Activated naive CD8-positive, alpha-beta T cell treated with anti-CD3 and anti-CD28 coated beads, Interleukin-2, amount 50 U/mL, for 24 hours (primary cell): ENCODE measurements at regions not wholly inside any gene's neighbourhood (a gene's known extent, or its start where the extent isn't known, plus 50 kb on each side); places are given as distances from the start of the nearest gene placed in this dataset.
A peak's percentile ranks its signal among the peaks of the same experiment; 100 is the strongest.

Source experiments
- ATAC-seq: fragments of 150-1000 bp; cut with Tn5 transposase; one replicate; pipeline ENCODE4 v1.10.0; 2021
- DNase-seq: peaks from one replicate; pipeline ENCODE4 v3.0.0; 2021
- H3K27ac Mint-ChIP-seq: one replicate; pipeline ENCODE4 v1.8.0; 2021; ENCODE audit warnings: mild to moderate bottlenecking, mixed read lengths
- H3K27me3 Mint-ChIP-seq: one replicate; pipeline ENCODE4 v1.8.0; 2021; ENCODE audit warnings: mixed read lengths
- H3K36me3 Mint-ChIP-seq: one replicate; pipeline ENCODE4 v1.8.0; 2021; ENCODE audit warnings: low read depth, mixed read lengths
- H3K4me1 Mint-ChIP-seq: one replicate; pipeline ENCODE4 v1.8.0; 2021; ENCODE audit warnings: mixed read lengths
- H3K4me3 Mint-ChIP-seq: one replicate; pipeline ENCODE4 v1.8.0; 2021; ENCODE audit warnings: mild to moderate bottlenecking, moderate library complexity, mixed read lengths
- H3K9me3 Mint-ChIP-seq: one replicate; pipeline ENCODE4 v1.8.0; 2021; ENCODE audit warnings: mixed read lengths

DNA sequence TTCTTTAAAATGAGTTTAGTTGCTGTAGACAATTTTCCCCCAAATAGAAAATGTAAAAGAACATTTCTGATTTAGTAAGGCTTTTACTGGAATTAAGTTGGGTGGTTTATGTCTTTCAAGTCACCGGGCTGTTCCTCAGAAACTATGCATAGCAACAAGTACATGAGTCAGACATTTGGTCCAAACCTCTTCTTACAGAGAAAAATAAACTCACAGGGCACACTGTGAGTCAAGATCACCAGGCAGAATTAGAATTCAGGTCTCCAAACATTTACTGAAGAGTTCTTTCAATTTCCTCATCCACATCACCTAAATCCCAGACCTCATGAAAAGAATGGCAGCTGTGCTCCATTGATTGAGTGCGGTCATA, 476.1 kb upstream of the SOX5 start:
- H3K36me3 Mint-ChIP-seq = no peaks in the 10 kb centered on the region
- H3K4me1 Mint-ChIP-seq = peaks cover 14% of the 10 kb centered on the region
- peaks cover 5% of the 10 kb centered on the region for H3K27me3 Mint-ChIP-seq
- peaks cover 3% of the 10 kb centered on the region for H3K9me3 Mint-ChIP-seq
- ATAC-seq (no peak), DNase-seq (no peak)
- H3K27ac Mint-ChIP-seq = peak overlapping the region; percentile 43
- no peak overlapping the region for H3K4me3 Mint-ChIP-seq

DNA sequence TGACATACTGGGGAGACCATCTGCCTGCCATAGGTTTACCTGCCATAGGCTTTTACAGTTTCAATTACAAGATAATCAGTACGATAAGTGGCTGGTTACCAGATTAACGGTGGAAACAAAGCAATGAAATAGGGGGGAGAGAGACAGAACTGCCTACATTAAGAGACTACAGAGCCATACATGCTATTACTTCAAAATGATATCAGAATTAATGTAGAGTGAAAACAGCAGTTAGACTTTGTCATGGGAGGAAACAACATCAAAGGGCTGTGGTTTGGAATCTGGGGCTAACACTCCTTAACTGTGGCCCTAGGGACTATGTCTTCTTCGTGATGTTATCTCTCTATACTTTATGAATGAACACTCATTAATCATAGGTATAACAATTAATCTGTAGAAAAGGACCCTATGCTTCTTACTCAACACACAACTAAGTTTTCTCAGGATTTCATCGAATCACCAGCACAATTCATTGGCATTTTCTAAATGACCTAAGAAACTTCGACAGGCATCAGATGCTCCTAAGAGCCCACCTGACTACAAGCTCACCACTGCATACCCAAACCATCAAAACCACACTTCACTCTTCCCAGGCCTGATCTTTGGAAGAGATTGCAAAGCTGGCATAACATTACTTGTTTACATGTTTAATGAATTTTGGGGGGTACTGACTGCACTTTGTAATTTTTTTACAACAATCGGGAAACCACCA, 475.6 kb upstream of the SOX5 start:
- Mint-ChIP-seq H3K4me1 (peaks cover 14% of the 10 kb centered on the region), H3K27ac (peak overlapping the region; percentile 43), H3K27me3 (peaks cover 5% of the 10 kb centered on the region), H3K4me3 (no peak overlapping the region), H3K9me3 (peaks cover 3% of the 10 kb centered on the region), H3K36me3 (no peaks in the 10 kb centered on the region)
- no peak for DNase-seq
- ATAC-seq = peak; percentile 65

DNA sequence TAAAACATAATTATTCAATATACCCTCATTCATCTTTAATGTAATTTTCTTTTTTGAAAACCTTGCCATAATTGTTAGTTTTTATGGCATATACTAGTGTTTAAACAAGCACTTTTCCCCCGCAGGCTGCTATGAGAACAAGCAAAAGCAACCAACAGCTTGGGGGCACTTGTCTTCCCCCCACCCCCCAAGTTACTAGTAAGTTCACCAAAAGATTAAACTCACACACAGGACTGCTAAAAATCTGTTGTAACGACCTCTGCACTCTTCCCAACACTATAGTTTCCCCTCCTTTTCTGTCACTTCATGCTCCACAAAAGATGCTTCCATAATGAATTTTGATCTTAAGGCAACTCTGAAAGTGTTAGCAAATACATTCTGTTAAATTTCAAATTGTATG, 474.9 kb upstream of the SOX5 start:
- Mint-ChIP-seq H3K36me3 (no peaks in the 10 kb centered on the region), H3K27ac (no peak overlapping the region), H3K4me3 (no peak overlapping the region), H3K27me3 (peaks cover 5% of the 10 kb centered on the region), H3K4me1 (peaks cover 14% of the 10 kb centered on the region), H3K9me3 (peaks cover 3% of the 10 kb centered on the region)
- DNase-seq = no peak
- no peak for ATAC-seq

DNA sequence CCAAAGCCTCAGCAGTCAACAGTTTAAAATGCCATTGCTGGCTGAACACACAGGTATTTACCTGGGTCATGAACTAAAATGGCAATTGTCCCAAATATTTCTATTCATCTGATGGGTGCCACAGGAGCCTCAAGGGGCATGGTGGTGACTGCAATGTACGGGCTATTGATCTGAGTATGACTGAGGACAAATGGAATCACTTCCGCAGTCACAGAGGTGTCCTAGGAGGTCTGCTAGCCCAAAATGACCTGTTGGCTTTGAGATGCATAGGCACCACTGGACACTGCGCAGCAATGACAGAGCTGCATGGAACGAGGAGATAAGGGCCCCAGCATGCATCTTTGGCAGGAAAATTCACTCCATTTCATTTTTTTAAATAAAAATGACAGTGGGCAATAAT, 474.1 kb upstream of the SOX5 start:
- Mint-ChIP-seq H3K9me3 (peaks cover 3% of the 10 kb centered on the region), H3K27ac (no peak overlapping the region), H3K36me3 (no peaks in the 10 kb centered on the region), H3K27me3 (peaks cover 5% of the 10 kb centered on the region), H3K4me1 (peaks cover 14% of the 10 kb centered on the region), H3K4me3 (no peak overlapping the region)
- ATAC-seq (no peak), DNase-seq (no peak)

DNA sequence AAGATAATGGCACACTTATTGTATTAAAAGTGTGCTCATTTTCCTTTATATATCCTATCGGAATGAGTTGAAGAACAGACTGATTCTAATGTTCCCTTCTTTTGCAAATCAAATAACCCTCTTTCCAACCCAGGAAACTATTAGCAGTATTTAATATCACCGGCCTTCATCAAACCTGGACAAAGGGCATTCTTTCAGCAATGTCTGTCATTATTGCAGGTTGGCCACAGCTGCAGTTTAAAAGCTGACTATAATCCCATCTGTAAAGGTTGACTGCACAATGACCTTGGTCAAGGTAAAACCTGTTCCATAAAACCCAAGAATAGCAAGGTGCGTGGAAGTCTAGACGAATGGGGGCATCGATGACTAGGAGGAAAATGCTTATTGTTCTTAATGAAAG, 472.3 kb upstream of the SOX5 start:
- Mint-ChIP-seq H3K4me3 (no peak overlapping the region), H3K4me1 (peaks cover 16% of the 10 kb centered on the region), H3K36me3 (no peaks in the 10 kb centered on the region), H3K27me3 (peaks cover 5% of the 10 kb centered on the region), H3K9me3 (peaks cover 3% of the 10 kb centered on the region), H3K27ac (no peak overlapping the region)
- DNase-seq = no peak
- no peak for ATAC-seq

DNA sequence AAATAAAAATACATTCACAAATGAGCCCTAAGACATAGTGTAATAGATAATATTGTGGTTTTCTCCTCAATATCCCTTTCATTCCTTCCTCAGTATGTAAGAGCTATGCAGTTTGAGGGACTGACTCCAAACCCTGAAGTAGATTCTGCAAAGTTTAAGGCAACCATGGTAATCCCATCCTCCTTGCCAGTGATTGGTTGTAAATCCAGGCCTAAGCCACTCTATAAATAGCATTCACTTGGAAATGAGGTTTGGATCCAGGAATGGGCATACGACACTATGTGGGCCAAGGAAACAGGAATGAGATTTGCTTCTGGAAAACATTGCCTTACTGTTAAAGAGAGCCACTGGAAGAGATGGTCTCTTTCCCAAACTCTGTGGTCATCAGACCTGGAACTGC, 468.7 kb upstream of the SOX5 start:
- DNase-seq (no peak), ATAC-seq (no peak)
- H3K9me3 Mint-ChIP-seq = no peaks in the 10 kb centered on the region
- no peak overlapping the region for H3K27ac Mint-ChIP-seq
- no peak overlapping the region for H3K4me3 Mint-ChIP-seq
- peaks cover 5% of the 10 kb centered on the region for H3K27me3 Mint-ChIP-seq
- H3K4me1 Mint-ChIP-seq = peaks cover 10% of the 10 kb centered on the region
- H3K36me3 Mint-ChIP-seq = no peaks in the 10 kb centered on the region

DNA sequence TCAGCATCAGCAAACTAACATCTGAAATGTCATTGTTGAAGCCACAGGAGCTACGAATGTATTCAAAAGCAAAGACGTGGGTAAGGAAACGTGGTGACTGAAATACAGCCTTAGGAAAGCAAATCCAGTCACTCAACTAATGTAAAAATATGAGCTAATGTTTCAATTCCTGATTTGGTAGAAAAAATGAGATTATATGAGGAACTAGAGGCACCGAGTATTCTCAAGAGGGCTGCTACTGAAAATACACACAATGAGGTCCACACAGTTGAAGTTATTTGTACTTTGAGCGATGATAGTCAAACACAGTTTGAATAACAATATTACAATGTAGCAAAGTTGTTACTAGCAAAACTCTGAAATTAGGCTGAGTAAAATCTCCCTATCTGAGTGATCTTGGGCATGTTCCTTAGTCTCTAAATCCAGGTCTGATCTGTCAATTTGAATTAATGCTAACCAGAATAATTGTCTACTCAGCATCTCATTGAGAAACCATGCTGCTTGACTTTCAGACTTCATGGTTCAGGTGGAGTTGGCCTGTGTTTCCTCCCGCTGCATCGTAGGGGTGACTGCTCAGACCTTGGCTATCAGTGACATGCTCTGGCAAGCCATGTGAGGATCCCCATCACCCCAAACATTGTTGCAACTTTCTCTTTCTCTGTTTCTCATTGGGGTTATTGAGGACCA, 467.1 kb upstream of the SOX5 start:
- peaks cover 5% of the 10 kb centered on the region for H3K27me3 Mint-ChIP-seq
- DNase-seq = no peak
- H3K4me1 Mint-ChIP-seq = peaks cover 10% of the 10 kb centered on the region
- H3K27ac Mint-ChIP-seq = no peak overlapping the region
- H3K4me3 Mint-ChIP-seq = no peak overlapping the region
- no peak for ATAC-seq
- H3K9me3 Mint-ChIP-seq = no peaks in the 10 kb centered on the region
- no peaks in the 10 kb centered on the region for H3K36me3 Mint-ChIP-seq

DNA sequence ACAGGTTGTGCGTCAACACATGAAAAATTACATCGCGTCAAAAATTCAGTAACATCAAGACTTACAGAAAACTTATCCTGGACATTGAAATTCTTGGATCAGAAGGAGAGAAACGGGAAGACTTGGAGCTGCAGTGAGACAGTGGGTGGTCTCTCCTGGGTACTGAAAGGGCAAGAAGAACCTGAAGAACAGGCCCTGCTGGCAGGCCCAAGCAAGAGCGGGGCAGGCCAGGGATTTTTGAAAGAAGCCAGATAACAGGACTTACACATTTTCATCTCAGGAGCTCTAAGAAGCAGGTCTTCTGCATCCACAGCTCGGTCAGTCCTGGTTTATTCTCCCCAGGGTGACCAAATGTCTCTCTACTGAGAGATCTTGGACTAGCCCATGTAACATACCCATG, 466.5 kb upstream of the SOX5 start:
- Mint-ChIP-seq H3K27me3 (peaks cover 5% of the 10 kb centered on the region), H3K9me3 (no peaks in the 10 kb centered on the region), H3K4me3 (no peak overlapping the region), H3K4me1 (peaks cover 10% of the 10 kb centered on the region), H3K36me3 (no peaks in the 10 kb centered on the region), H3K27ac (peak overlapping the region; percentile 22)
- DNase-seq = no peak
- no peak for ATAC-seq

DNA sequence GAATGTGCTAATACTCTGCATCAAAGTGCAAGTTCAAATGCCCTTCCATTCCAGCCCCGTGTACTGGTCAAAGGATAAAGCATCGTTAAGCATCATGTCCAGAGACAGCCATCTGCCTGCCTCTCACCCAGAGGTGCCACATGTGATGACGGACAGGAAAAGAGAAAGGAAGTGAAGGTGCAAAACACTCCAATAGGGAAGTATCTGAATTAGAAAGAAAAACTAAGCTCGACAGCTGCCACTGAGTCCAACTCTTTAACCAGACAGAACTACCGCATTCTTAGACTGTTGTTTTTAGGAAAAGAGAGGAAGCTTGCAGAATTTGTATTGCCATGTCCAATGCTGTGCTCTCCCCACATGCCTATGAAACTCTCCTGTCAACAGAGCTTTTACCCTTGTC, 465.0 kb upstream of the SOX5 start:
- H3K27ac Mint-ChIP-seq = peak overlapping the region; percentile 42
- no peaks in the 10 kb centered on the region for H3K36me3 Mint-ChIP-seq
- DNase-seq (no peak), ATAC-seq (no peak)
- H3K4me3 Mint-ChIP-seq = no peak overlapping the region
- H3K27me3 Mint-ChIP-seq = peaks cover 5% of the 10 kb centered on the region
- H3K9me3 Mint-ChIP-seq = no peaks in the 10 kb centered on the region
- H3K4me1 Mint-ChIP-seq = peaks cover 10% of the 10 kb centered on the region

DNA sequence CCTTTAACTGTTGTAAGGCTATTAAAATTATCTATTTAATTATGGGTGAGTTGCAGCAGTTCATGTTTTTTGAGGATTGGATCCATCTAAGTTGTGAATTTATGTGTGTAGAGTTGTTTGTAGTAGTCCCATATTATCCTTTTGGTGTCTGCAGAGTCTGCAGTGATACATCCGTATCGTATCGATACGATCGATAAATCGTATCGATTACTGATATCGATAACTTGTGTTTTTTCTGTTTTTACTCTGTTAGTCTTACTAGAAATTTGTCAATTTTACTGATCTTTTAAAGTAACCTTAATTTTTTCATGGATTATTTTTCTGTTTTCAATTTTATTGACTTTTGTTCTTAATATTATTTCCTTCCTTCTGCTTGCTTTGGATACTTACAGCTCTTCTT, 462.5 kb upstream of the SOX5 start:
- DNase-seq (no peak), ATAC-seq (no peak)
- Mint-ChIP-seq H3K9me3 (no peaks in the 10 kb centered on the region), H3K27ac (no peak overlapping the region), H3K36me3 (no peaks in the 10 kb centered on the region), H3K4me3 (no peak overlapping the region), H3K4me1 (peaks cover 24% of the 10 kb centered on the region), H3K27me3 (peaks cover 6% of the 10 kb centered on the region)

DNA sequence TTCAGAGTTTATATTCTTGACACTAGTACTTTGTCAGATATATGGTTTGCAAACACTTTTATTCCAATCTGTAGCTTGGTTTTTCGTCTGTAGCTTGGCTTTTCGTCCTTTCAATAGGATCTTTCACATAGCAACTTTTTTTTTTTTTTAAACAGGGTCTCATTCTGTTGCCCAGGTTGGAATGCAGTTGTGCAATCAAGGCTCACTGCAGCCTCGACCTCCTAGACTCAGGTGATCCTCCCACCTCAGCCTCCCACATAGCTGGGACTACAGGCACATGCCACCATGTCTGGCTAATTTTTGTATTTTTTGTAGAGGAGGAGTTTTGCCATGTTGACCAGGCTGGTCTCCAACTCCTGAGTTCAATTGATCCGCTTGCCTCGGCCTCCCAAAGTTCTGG, 460.4 kb upstream of the SOX5 start:
- Mint-ChIP-seq H3K27ac (no peak overlapping the region), H3K9me3 (no peaks in the 10 kb centered on the region), H3K27me3 (peaks cover 6% of the 10 kb centered on the region), H3K36me3 (no peaks in the 10 kb centered on the region), H3K4me1 (peaks cover 22% of the 10 kb centered on the region), H3K4me3 (no peak overlapping the region)
- no peak for DNase-seq
- ATAC-seq = no peak

DNA sequence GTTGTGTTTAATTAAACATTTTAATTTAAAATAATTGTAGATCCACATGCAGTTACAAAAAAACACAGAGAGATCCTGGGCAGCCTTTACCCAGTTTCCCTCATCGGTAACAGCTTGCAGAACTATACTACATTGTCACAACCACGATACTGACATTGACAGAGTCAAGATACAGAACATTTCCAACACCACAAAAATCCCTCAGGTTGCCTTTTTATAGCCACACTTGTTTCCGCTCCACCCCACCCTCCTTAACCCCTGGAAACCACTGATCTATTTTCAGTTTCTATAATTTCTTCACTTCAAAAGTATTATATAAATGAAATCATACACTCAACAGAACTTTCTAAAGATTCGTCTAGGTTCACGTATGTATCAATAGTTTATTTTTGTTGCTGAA, 458.8 kb upstream of the SOX5 start:
- Mint-ChIP-seq H3K36me3 (no peaks in the 10 kb centered on the region), H3K9me3 (no peaks in the 10 kb centered on the region), H3K4me1 (peaks cover 17% of the 10 kb centered on the region), H3K27ac (no peak overlapping the region), H3K4me3 (no peak overlapping the region), H3K27me3 (peaks cover 2% of the 10 kb centered on the region)
- no peak for ATAC-seq
- no peak for DNase-seq

DNA sequence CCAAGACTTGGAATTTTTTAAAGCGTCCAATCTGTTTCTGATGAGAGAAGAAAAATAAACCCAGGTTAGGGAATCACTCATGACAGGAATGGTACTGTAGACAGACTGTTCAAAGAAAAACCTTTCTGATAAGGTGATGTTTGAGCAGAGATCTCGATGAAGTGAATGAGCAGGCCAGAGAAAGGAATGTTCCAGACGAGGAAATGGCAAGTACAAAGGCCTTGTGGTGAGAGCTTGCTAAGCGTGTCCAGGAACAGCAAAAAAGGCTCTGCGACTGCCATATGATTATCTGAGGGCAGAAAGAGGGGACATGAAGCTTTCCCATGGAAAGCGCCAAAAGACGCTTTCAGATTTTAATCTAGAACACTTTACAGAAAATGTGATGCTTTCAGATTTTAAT, 458.4 kb upstream of the SOX5 start:
- ATAC-seq (no peak), DNase-seq (no peak)
- H3K36me3 Mint-ChIP-seq = no peaks in the 10 kb centered on the region
- no peaks in the 10 kb centered on the region for H3K9me3 Mint-ChIP-seq
- H3K4me3 Mint-ChIP-seq = no peak overlapping the region
- H3K27me3 Mint-ChIP-seq = peaks cover 2% of the 10 kb centered on the region
- H3K4me1 Mint-ChIP-seq = peaks cover 17% of the 10 kb centered on the region
- H3K27ac Mint-ChIP-seq = no peak overlapping the region

DNA sequence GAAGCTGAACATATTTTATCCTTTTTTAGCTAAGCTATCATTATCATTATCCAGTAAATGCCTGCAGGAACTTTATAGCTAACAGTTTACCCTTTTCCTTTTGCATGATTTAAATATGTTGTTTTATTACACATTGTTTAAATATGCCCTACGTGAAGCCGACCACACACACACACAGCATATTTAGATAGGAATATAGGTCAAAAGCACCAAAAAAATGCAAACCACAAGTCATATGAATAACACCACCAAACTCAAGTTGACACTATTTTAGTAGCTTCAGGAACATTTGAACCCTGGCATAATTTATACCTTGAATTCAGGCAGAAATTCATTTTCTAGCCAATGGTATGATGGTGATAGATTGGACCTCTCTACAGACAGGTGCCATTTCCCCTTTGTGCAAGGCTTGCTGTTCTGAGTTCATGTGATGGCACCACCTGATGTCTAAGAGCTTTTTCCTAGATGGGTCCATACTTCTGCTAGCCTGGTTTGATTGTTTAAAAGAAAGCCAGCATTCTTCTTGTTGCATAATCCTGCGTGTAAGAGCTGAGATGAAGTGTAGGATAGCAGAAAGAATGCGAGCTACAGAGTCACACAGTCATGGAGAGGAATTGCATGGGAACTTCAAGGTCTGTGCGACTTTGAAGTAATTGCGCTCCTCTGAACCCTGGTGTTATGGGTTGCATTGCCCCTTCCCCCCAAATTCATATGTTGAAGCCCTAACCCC, 454.8 kb upstream of the SOX5 start:
- peaks cover 2% of the 10 kb centered on the region for H3K27me3 Mint-ChIP-seq
- peaks cover 17% of the 10 kb centered on the region for H3K4me1 Mint-ChIP-seq
- H3K27ac Mint-ChIP-seq = no peak overlapping the region
- no peaks in the 10 kb centered on the region for H3K9me3 Mint-ChIP-seq
- DNase-seq (no peak), ATAC-seq (no peak)
- no peak overlapping the region for H3K4me3 Mint-ChIP-seq
- no peaks in the 10 kb centered on the region for H3K36me3 Mint-ChIP-seq

DNA sequence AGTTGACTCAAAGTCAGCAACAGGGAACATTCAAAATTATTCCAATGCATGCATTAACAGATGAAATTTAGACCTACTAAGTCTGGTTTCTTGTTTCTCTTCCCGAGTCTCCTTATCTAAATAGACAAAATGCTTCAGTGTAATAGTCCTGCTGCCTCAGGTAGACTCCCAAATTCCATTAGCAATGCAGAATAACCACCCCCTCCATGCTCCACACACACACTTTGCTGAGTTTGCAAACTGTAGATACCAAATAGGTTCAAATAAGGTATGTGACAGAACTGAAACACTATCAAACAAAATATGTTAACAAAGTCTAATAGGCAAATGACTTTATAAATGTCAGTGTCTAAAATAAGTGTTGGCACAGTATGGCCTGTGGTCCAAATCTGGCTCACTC, 451.1 kb upstream of the SOX5 start:
- no peak overlapping the region for H3K4me3 Mint-ChIP-seq
- no peaks in the 10 kb centered on the region for H3K4me1 Mint-ChIP-seq
- H3K9me3 Mint-ChIP-seq = no peaks in the 10 kb centered on the region
- no peak overlapping the region for H3K27ac Mint-ChIP-seq
- ATAC-seq (no peak), DNase-seq (no peak)
- H3K36me3 Mint-ChIP-seq = no peaks in the 10 kb centered on the region
- H3K27me3 Mint-ChIP-seq = no peaks in the 10 kb centered on the region
